SK-N-SH (cell line): ENCODE measurements at regions not wholly inside any gene's neighbourhood (a gene's known extent, or its start where the extent isn't known, plus 50 kb on each side); places are given as distances from the start of the nearest gene placed in this dataset.

ENCODE experiments used
- CTCF ChIA-PET: fragments of 300-600, 350-600 bp; formaldehyde crosslinking; extraction: SDS; loops from one replicate; lab custom pipeline; 2021; lab: Yijun Ruan, JAX
- POLR2A ChIA-PET: fragments of 350-600 bp; sonication (Branson Sonifier 250); formaldehyde crosslinking; extraction: SDS; loops from one replicate; lab custom pipeline; 2020; ENCODE audit warnings: antibody characterized with exemption, inconsistent platforms; lab: Yijun Ruan, JAX
- DNase-seq: peaks from one replicate; pipeline ENCODE4 v3.0.0; 2012
- H2AFZ ChIP-seq: fragments of 200-600 bp; sonication (generic); 2 replicates; pipeline ENCODE4 v1.8.1; 2016; ENCODE audit warnings: antibody characterized with exemption, mild to moderate bottlenecking, low read depth
- H3F3A ChIP-seq: fragments of 200-600 bp; sonication (generic); replicated peaks from 2 replicates; pipeline ENCODE3; 2016; ENCODE audit warnings: antibody characterized with exemption, mild to moderate bottlenecking; ENCODE audit not compliant: insufficient read depth
- H3K27ac ChIP-seq, 2 experiments: fragments of 200-500 bp in 1 of 2; fragments of 200-600 bp in 1 of 2; sonication (Bioruptor generic) in 1 of 2; sonication (generic), shearing (Covaris generic) in 1 of 2; 2 replicates each; pipeline versions ENCODE4 v1.5.1 to v1.6.1; 2014 to 2016; ENCODE audit warnings: low read depth in 2 of 2, inconsistent platforms in 1 of 2, low read length in 1 of 2, mild to moderate bottlenecking in 1 of 2, mixed read lengths in 1 of 2
- H3K27me3 ChIP-seq: fragments of 200-600 bp; sonication (generic), shearing (Covaris generic); 2 replicates; pipeline ENCODE4 v1.6.1; 2016; ENCODE audit warnings: mixed run types; ENCODE audit not compliant: insufficient read depth
- H3K36me3 ChIP-seq, 2 experiments: fragments of 200-500 bp in 1 of 2; fragments of 200-600 bp in 1 of 2; sonication (Bioruptor generic) in 1 of 2; sonication (generic) in 1 of 2; replicated peaks in 1 of 2; 2 replicates each; pipeline versions ENCODE3 to v1.5.1; 2014 to 2016; ENCODE audit warnings: low read length in 1 of 2, mild to moderate bottlenecking in 1 of 2; ENCODE audit not compliant: insufficient read depth in 2 of 2, control insufficient read depth in 1 of 2
- H3K4me1 ChIP-seq, 2 experiments: fragments of 200-500 bp in 1 of 2; fragments of 200-600 bp in 1 of 2; sonication (Bioruptor generic) in 1 of 2; sonication (generic), shearing (Covaris generic) in 1 of 2; 2 replicates each; pipeline versions ENCODE4 v1.5.1 to v1.6.1; 2014 to 2016; ENCODE audit warnings: low read depth in 1 of 2, low read length in 1 of 2, mixed run types in 1 of 2; ENCODE audit not compliant: insufficient read depth in 2 of 2, control insufficient read depth in 1 of 2
- H3K4me2 ChIP-seq: fragments of 200-600 bp; sonication (generic), shearing (Covaris generic); 2 replicates; pipeline ENCODE4 v1.6.1; 2017; ENCODE audit warnings: mixed run types
- H3K4me3 ChIP-seq, 2 experiments: fragments of 200-500 bp in 1 of 2; fragments of 200-600 bp in 1 of 2; sonication (Bioruptor generic) in 1 of 2; sonication (generic), shearing (Covaris generic) in 1 of 2; 2 replicates each; pipeline versions ENCODE4 v1.5.1 to v1.8.1; 2014 to 2016; ENCODE audit warnings: low read depth in 2 of 2, inconsistent platforms in 1 of 2, low read length in 1 of 2, mild to moderate bottlenecking in 1 of 2, mixed read lengths in 1 of 2, moderate library complexity in 1 of 2
- H3K79me2 ChIP-seq: fragments of 200-600 bp; sonication (generic); 2 replicates; pipeline ENCODE4 v1.8.1; 2017; ENCODE audit warnings: mild to moderate bottlenecking; ENCODE audit not compliant: insufficient read depth
- H3K9ac ChIP-seq: fragments of 200-600 bp; sonication (generic); 2 replicates; pipeline ENCODE4 v1.6.1; 2017; ENCODE audit warnings: mixed run types
- H3K9me2 ChIP-seq: fragments of 200-600 bp; sonication (generic); 2 replicates; pipeline ENCODE4 v1.6.1; 2017; ENCODE audit warnings: mixed run types
- H3K9me3 ChIP-seq: fragments of 200-600 bp; sonication (generic); 2 replicates; pipeline ENCODE4 v1.6.1; 2017; ENCODE audit warnings: mixed run types, mild to moderate bottlenecking, moderate library complexity
- H4K20me1 ChIP-seq: fragments of 200-600 bp; sonication (generic); 2 replicates; pipeline ENCODE4 v1.6.1; 2017; ENCODE audit warnings: mild to moderate bottlenecking, mixed run types; ENCODE audit not compliant: insufficient read depth
- ELF1 ChIP-seq: IDR thresholded peaks from 2 replicates; pipeline ENCODE4 v1.4.0; 2012
- EZH2phosphoT487 ChIP-seq: fragments of 200-600 bp; sonication (generic); IDR thresholded peaks from 2 replicates; pipeline ENCODE4 v1.6.1; 2017; ENCODE audit warnings: low read depth, mixed run types, mild to moderate bottlenecking, antibody characterized with exemption, moderate library complexity, borderline replicate concordance
- FOXM1 ChIP-seq: IDR thresholded peaks from 2 replicates; pipeline ENCODE4 v1.4.0; 2012; ENCODE audit warnings: low read depth, mild to moderate bottlenecking
- JUND ChIP-seq: IDR thresholded peaks from 2 replicates; pipeline ENCODE4 v1.4.0; 2012
- MXI1 ChIP-seq: IDR thresholded peaks from 2 replicates; pipeline ENCODE4 v1.6.1; 2012; ENCODE audit warnings: mild to moderate bottlenecking, low read depth, low read length, improper control_type of control experiment
- RFX5 ChIP-seq: IDR thresholded peaks from 2 replicates; pipeline ENCODE4 v1.6.1; 2012; ENCODE audit warnings: mild to moderate bottlenecking, improper control_type of control experiment, low read length
- SIN3A ChIP-seq: IDR thresholded peaks from 2 replicates; pipeline ENCODE4 v1.6.1; 2012; ENCODE audit warnings: low read depth, mild to moderate bottlenecking, low read length, moderate library complexity, borderline replicate concordance
- TAF1 ChIP-seq: IDR thresholded peaks from 2 replicates; pipeline ENCODE4 v1.6.1; 2012; ENCODE audit warnings: low read depth, mild to moderate bottlenecking, low read length, moderate library complexity, borderline replicate concordance
- TCF12 ChIP-seq: IDR thresholded peaks from 2 replicates; pipeline ENCODE4 v1.4.0; 2012
- TEAD4 ChIP-seq: IDR thresholded peaks from 2 replicates; pipeline ENCODE4 v1.4.0; 2012; ENCODE audit warnings: mild to moderate bottlenecking, borderline replicate concordance; ENCODE audit not compliant: insufficient read depth
- WGBS: methylation state at CpG from one replicate; pipeline ENCODE4 v1.1.6; 2017; ENCODE audit warnings: low lambda C conversion rate; 5-methylcytosine and 5-hydroxymethylcytosine counted together
- TF ChIP-seq, protein P1 (sequence below): fragments of 200-600 bp; sonication (generic); IDR thresholded peaks from 2 replicates; pipeline ENCODE4 v1.6.1; 2017; ENCODE audit warnings: antibody characterized with exemption, mild to moderate bottlenecking, moderate library complexity
- TF ChIP-seq, protein P2 (sequence below): IDR thresholded peaks from 2 replicates; pipeline ENCODE4 v1.4.0; 2012; ENCODE audit warnings: low read depth, borderline replicate concordance

DNA sequence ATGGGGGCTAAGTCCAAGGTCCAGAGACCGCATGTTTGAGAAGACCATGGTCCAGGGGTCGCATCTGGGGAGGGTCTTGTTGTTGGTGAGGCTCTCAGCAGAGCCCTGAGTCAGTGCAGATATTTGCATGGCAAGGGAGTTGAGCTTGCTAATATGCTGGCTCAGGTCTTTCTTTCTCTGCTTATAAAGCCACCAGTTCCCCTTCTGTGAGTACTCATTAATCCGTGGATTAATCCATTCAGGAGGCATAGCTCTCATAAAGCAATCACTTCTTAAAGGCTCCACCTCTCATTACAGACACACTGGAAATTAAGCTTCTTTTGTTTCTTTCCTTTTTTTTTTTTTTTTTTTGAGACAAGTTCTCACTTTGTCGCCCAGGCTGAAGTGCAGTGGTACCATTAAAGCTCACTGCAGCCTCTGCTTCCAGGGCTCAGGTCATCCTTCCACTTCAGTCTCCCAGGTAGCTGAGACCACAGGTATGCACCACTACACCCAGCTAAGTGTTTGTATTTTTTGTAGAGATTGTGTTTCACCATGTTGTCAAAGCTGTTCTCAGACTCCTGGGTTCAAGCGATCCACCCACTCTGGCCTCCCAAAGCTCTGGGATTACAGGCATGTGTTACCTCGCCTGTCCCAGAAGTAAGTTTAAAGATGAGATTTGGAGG is 216.4 kb downstream of the SLITRK5 start:
- WGBS = 42% methylated on average over 6 of the region's 6 CpGs
- DNase-seq = no peak
- POLR2A ChIA-PET = no interaction called here
- no peaks in the 10 kb centered on the region for H3K9me2 ChIP-seq
- CTCF ChIA-PET = no interaction called here
- H3K4me3 ChIP-seq = no peak overlapping the region
- no peaks in the 10 kb centered on the region for H3K9me3 ChIP-seq
- no peaks in the 10 kb centered on the region for H3K27me3 ChIP-seq
- H4K20me1 ChIP-seq = no peaks in the 10 kb centered on the region
- no peaks in the 10 kb centered on the region for H3K4me1 ChIP-seq
- no peak overlapping the region for H3K27ac ChIP-seq
- no peak overlapping the region for H3K4me2 ChIP-seq
- H2AFZ ChIP-seq = no peak overlapping the region
- TF ChIP-seq RFX5 (no peak), TAF1 (no peak), EZH2phosphoT487 (no peak), TEAD4 (no peak), SIN3A (no peak), ELF1 (no peak), MXI1 (no peak), TCF12 (no peak), JUND (no peak), FOXM1 (no peak)
- TF ChIP-seq, protein P1, sequence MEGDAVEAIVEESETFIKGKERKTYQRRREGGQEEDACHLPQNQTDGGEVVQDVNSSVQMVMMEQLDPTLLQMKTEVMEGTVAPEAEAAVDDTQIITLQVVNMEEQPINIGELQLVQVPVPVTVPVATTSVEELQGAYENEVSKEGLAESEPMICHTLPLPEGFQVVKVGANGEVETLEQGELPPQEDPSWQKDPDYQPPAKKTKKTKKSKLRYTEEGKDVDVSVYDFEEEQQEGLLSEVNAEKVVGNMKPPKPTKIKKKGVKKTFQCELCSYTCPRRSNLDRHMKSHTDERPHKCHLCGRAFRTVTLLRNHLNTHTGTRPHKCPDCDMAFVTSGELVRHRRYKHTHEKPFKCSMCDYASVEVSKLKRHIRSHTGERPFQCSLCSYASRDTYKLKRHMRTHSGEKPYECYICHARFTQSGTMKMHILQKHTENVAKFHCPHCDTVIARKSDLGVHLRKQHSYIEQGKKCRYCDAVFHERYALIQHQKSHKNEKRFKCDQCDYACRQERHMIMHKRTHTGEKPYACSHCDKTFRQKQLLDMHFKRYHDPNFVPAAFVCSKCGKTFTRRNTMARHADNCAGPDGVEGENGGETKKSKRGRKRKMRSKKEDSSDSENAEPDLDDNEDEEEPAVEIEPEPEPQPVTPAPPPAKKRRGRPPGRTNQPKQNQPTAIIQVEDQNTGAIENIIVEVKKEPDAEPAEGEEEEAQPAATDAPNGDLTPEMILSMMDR = no peak
- H3K79me2 ChIP-seq = no peaks in the 10 kb centered on the region
- H3F3A ChIP-seq = no peaks in the 10 kb centered on the region
- no peak overlapping the region for H3K9ac ChIP-seq
- H3K36me3 ChIP-seq = no peaks in the 10 kb centered on the region

DNA sequence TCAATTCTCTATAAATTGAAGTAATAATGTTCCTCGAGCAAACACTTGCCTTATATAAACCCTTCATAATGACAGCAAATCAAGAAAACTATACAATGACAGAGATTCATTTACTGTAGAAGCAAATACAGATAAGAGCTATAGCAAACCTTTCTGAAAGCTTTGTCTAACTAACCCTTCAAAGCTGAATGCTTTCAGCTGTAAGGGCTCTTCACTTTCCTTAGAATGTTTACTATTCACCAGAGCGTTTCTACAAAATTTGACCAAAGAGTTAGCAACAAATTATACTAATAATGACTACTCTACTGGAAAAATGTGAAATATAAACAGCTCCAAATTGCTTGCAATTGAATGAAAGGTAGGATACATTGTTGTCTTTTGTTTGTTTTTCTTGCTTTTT is 218.1 kb downstream of the SLITRK5 start:
- Histone ChIP-seq H3K4me1 (no peaks in the 10 kb centered on the region), H3K9me2 (no peaks in the 10 kb centered on the region), H3K27ac (no peak overlapping the region), H3K79me2 (no peaks in the 10 kb centered on the region), H3K4me3 (no peak overlapping the region), H2AFZ (no peak overlapping the region; the same call in 1 of the 2 replicates), H3K27me3 (no peaks in the 10 kb centered on the region), H3K4me2 (no peak overlapping the region), H3K9ac (no peak overlapping the region), H4K20me1 (no peaks in the 10 kb centered on the region), H3F3A (no peaks in the 10 kb centered on the region), H3K36me3 (no peaks in the 10 kb centered on the region), H3K9me3 (no peaks in the 10 kb centered on the region)
- DNase-seq = no peak
- TF ChIP-seq, protein P2, sequence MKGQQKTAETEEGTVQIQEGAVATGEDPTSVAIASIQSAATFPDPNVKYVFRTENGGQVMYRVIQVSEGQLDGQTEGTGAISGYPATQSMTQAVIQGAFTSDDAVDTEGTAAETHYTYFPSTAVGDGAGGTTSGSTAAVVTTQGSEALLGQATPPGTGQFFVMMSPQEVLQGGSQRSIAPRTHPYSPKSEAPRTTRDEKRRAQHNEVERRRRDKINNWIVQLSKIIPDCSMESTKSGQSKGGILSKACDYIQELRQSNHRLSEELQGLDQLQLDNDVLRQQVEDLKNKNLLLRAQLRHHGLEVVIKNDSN = no peak
- 11% methylated on average over 2 of the region's 2 CpGs for WGBS
- CTCF ChIA-PET = no interaction called here
- POLR2A ChIA-PET = no interaction called here
